Ishikawa (cell line): ENCODE measurements at regions not wholly inside any gene's neighbourhood (a gene's known extent, or its start where the extent isn't known, plus 50 kb on each side); places are given as distances from the start of the nearest gene placed in this dataset.

Experiments
- CEBPB ChIP-seq: IDR thresholded peaks from 2 replicates; pipeline ENCODE4 v1.6.1; 2012
- CREB1 ChIP-seq: IDR thresholded peaks from 2 replicates; pipeline ENCODE4 v1.6.1; 2012; ENCODE audit warnings: low read depth
- EGR1 ChIP-seq: IDR thresholded peaks from 2 replicates; pipeline ENCODE4 v1.6.1; 2012
- EP300 ChIP-seq: IDR thresholded peaks from 2 replicates; pipeline ENCODE4 v1.6.1; 2012; ENCODE audit warnings: borderline replicate concordance
- FOXM1 ChIP-seq: IDR thresholded peaks from 2 replicates; pipeline ENCODE4 v1.6.1; 2012; ENCODE audit warnings: low read depth, borderline replicate concordance
- NFIC ChIP-seq: IDR thresholded peaks from 2 replicates; pipeline ENCODE4 v1.6.1; 2012
- RAD21 ChIP-seq: IDR thresholded peaks from 2 replicates; pipeline ENCODE4 v1.6.1; 2012; ENCODE audit warnings: low read depth
- TAF1 ChIP-seq: IDR thresholded peaks from 2 replicates; pipeline ENCODE4 v1.6.1; 2012; ENCODE audit warnings: low read depth, mild to moderate bottlenecking
- TCF12 ChIP-seq: IDR thresholded peaks from 2 replicates; pipeline ENCODE4 v1.6.1; 2012; ENCODE audit warnings: low read depth
- TEAD4 ChIP-seq: IDR thresholded peaks from 2 replicates; pipeline ENCODE4 v1.6.1; 2012
- YY1 ChIP-seq: IDR thresholded peaks from 2 replicates; pipeline ENCODE4 v1.6.1; 2012; ENCODE audit warnings: low read depth
- ZBTB7A ChIP-seq: IDR thresholded peaks from 2 replicates; pipeline ENCODE4 v1.6.1; 2012; ENCODE audit warnings: low read depth
- TF ChIP-seq, protein P1 (sequence below): IDR thresholded peaks from 2 replicates; pipeline ENCODE4 v1.6.1; 2012
- TF ChIP-seq, protein P2 (sequence below): IDR thresholded peaks from 2 replicates; pipeline ENCODE4 v1.6.1; 2012; ENCODE audit warnings: low read depth, mild to moderate bottlenecking
- TF ChIP-seq, protein P3 (sequence below): IDR thresholded peaks from 2 replicates; pipeline ENCODE4 v1.6.1; 2012

DNA sequence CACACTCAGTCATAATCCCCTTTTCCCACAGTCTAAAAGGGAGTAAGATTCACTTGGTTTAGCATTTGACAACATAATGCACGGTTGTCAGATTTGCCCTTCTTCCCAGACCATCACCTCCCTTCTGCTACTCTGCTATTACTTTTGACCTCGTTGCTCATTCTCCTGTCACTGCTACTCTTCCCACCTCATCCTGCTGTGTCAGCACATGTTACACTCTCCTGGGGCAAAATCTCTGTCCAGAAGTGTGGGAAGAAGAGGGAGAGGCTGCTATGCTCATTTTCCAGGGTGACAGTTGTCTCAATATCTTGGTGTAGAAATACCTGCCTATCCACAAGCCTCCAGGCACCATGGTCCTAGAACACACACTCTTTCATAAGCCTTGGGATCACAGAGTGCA lies 449.9 kb upstream of the PIK3R1 start:
- TF ChIP-seq, protein P1, sequence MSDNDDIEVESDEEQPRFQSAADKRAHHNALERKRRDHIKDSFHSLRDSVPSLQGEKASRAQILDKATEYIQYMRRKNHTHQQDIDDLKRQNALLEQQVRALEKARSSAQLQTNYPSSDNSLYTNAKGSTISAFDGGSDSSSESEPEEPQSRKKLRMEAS, result no peak
- TF ChIP-seq EP300 (no peak), CEBPB (no peak), NFIC (no peak), TAF1 (no peak), ZBTB7A (no peak)
- TF ChIP-seq, protein P2, sequence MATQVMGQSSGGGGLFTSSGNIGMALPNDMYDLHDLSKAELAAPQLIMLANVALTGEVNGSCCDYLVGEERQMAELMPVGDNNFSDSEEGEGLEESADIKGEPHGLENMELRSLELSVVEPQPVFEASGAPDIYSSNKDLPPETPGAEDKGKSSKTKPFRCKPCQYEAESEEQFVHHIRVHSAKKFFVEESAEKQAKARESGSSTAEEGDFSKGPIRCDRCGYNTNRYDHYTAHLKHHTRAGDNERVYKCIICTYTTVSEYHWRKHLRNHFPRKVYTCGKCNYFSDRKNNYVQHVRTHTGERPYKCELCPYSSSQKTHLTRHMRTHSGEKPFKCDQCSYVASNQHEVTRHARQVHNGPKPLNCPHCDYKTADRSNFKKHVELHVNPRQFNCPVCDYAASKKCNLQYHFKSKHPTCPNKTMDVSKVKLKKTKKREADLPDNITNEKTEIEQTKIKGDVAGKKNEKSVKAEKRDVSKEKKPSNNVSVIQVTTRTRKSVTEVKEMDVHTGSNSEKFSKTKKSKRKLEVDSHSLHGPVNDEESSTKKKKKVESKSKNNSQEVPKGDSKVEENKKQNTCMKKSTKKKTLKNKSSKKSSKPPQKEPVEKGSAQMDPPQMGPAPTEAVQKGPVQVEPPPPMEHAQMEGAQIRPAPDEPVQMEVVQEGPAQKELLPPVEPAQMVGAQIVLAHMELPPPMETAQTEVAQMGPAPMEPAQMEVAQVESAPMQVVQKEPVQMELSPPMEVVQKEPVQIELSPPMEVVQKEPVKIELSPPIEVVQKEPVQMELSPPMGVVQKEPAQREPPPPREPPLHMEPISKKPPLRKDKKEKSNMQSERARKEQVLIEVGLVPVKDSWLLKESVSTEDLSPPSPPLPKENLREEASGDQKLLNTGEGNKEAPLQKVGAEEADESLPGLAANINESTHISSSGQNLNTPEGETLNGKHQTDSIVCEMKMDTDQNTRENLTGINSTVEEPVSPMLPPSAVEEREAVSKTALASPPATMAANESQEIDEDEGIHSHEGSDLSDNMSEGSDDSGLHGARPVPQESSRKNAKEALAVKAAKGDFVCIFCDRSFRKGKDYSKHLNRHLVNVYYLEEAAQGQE, result no peak

DNA sequence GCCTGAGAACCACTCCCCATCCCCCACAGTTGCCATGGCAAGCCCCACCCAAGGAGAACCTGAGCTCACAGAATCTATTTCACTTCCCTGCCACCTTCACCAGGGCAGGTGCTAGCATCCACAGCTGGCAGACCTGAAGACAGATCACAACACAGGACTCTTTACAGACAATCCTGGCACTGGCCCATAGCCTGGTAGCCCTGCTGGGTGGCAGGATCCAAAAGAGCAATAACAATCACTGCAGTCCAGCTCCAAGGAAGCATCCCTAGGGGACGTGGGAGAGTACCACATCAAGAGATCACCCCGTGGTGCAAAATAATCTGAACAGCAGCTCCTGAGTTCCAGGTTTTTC lies 463.2 kb upstream of the PIK3R1 start:
- TF ChIP-seq EP300, result no peak

DNA sequence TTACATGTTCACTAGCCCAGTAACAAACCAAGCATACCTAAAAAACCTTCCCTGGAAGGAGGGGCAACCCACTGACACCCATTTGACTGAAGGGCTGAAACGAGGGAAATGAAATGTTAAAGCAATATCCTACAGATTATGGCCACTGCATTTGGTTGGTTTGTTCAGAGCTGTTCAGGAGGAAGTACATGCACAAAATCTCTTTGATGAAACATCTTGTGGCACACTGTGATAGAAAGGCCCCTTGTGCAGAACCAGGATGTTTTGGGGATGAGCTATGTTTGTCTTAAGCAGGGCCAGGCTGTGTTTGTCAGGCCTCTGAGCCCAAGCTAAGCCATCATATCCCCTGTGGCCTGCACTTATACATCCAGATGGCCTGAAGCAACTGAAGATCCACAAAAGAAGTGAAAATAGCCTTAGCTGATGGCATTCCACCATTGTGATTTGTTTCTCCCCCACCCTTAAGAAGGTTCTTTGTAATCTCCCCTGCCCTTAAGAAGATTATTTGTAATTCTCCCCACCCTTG lies 467.3 kb upstream of the PIK3R1 start:
- TF ChIP-seq CEBPB (no peak), ZBTB7A (no peak), YY1 (no peak), FOXM1 (no peak), TCF12 (no peak), NFIC (no peak), EP300 (no peak), TEAD4 (no peak), EGR1 (no peak), CREB1 (no peak), TAF1 (no peak), RAD21 (no peak)
- TF ChIP-seq, protein P2, result no peak
- TF ChIP-seq, protein P1, result no peak
- TF ChIP-seq, protein P3, sequence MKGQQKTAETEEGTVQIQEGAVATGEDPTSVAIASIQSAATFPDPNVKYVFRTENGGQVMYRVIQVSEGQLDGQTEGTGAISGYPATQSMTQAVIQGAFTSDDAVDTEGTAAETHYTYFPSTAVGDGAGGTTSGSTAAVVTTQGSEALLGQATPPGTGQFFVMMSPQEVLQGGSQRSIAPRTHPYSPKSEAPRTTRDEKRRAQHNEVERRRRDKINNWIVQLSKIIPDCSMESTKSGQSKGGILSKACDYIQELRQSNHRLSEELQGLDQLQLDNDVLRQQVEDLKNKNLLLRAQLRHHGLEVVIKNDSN, result no peak

DNA sequence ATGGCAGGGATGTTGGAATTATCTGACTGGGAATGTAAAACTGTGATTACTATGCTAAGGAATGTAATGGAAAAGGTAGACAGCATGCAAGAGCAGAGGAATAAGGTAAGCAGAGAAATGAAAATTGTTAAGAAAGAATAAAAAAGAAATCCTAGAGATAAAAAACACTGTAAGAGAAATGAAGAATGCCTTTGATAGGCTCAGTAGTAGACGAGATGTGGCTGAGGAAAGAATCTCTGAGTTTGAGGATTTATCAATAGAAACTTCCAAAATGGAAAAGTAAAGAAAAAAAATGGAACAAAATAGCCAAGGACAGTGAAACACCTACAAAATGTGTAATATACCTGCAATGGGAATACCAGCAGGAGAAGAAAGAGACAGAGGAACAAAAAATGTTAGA lies 468.5 kb upstream of the PIK3R1 start:
- TF ChIP-seq, protein P3, result no peak
- TF ChIP-seq TAF1, result no peak
- TF ChIP-seq, protein P1, result no peak
- no peak for TF ChIP-seq YY1
- TF ChIP-seq EP300, result no peak
- no peak for TF ChIP-seq TCF12
- no peak for TF ChIP-seq RAD21

DNA sequence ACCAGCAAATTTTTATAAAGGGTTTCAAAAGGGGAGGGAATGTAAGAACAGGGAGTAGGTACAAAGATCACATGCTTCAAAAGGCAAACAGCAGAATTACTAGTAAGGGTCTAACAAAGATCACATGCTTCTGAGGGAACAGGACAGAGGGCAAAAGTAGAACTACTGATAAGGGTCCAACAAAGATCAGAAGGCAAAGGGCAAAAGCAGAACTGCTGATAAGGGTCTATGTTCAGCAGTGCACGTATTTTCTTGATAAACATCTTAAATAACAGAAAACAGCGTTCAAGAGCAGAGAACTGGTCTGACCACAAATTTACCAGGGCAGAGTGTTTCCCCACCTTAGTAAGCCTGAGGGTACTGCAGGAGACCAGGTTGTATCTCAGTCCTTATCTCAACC lies 469.5 kb upstream of the PIK3R1 start:
- TF ChIP-seq FOXM1 (no peak), CREB1 (no peak), CEBPB (no peak), TEAD4 (no peak)

DNA sequence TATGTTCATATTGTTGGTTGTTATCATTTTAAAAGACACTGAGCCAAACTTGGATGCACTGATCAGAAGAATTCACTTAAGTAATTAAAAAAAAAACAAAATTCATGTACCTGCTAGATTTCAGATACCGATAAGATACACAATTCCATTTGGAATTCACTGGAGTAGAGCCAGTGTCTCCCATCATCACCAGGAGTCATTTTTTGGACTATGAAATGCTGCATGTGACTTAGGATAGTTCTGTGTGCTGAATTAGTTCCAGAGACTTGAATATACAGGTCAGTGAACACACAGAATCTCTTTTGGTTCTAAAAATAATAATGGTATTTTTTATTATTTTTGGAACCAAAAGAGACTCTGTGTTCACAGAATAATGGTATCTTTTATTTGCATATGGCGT lies 482.6 kb upstream of the PIK3R1 start:
- TF ChIP-seq TAF1 (no peak), RAD21 (no peak)
- TF ChIP-seq, protein P2, result no peak
